GM23248 (cell line): ENCODE measurements at regions not wholly inside any gene's neighbourhood (a gene's known extent, or its start where the extent isn't known, plus 50 kb on each side); places are given as distances from the start of the nearest gene placed in this dataset.

Experiments
- DNase-seq: peaks from one replicate; pipeline ENCODE4 v3.0.0-alpha.2; 2015
- H2AFZ ChIP-seq: fragments of 200-600 bp; sonication (generic); 2 replicates; pipeline ENCODE4 v1.6.1; 2016; ENCODE audit warnings: antibody characterized with exemption
- H3F3A ChIP-seq: fragments of 200-600 bp; sonication (generic); 2 replicates; pipeline ENCODE4 v1.6.1; 2016; ENCODE audit warnings: mild to moderate bottlenecking, antibody characterized with exemption, mixed run types; ENCODE audit not compliant: insufficient read depth
- H3K27ac ChIP-seq: fragments of 200-600 bp; sonication (generic); 2 replicates; pipeline ENCODE4 v1.5.1; 2016; ENCODE audit warnings: mild to moderate bottlenecking
- H3K27me3 ChIP-seq: fragments of 200-600 bp; sonication (generic); replicated peaks from 2 replicates; pipeline ENCODE4 v1.6.1; 2016; ENCODE audit warnings: mild to moderate bottlenecking; ENCODE audit not compliant: insufficient read depth
- H3K36me3 ChIP-seq: fragments of 200-600 bp; sonication (generic); 2 replicates; pipeline ENCODE4 v1.6.1; 2016; ENCODE audit warnings: low read depth, mild to moderate bottlenecking
- H3K4me1 ChIP-seq: fragments of 200-600 bp; sonication (generic); 2 replicates; pipeline ENCODE4 v1.6.1; 2016; ENCODE audit warnings: mild to moderate bottlenecking; ENCODE audit not compliant: insufficient read depth
- H3K4me2 ChIP-seq: fragments of 200-600 bp; sonication (generic); one replicate; pipeline ENCODE4 v1.6.1; 2016; ENCODE audit warnings: mild to moderate bottlenecking; ENCODE audit not compliant: unreplicated experiment
- H3K4me3 ChIP-seq: fragments of 200-600 bp; sonication (generic); 2 replicates; pipeline ENCODE4 v1.5.1; 2016; ENCODE audit warnings: mild to moderate bottlenecking
- H3K79me2 ChIP-seq: fragments of 200-600 bp; sonication (generic); 2 replicates; pipeline ENCODE4 v1.6.1; 2016; ENCODE audit warnings: mild to moderate bottlenecking; ENCODE audit not compliant: insufficient read depth
- H3K9ac ChIP-seq: fragments of 200-600 bp; sonication (generic); 2 replicates; pipeline ENCODE4 v1.6.1; 2016; ENCODE audit warnings: mild to moderate bottlenecking
- H3K9me2 ChIP-seq: fragments of 200-600 bp; sonication (generic); 2 replicates; pipeline ENCODE4 v1.6.1; 2016; ENCODE audit warnings: mixed run types, mild to moderate bottlenecking, moderate library complexity; ENCODE audit not compliant: insufficient read depth
- H3K9me3 ChIP-seq: fragments of 200-600 bp; sonication (generic); one replicate; pipeline ENCODE4 v1.6.1; 2017; ENCODE audit warnings: low read depth
- H4K20me1 ChIP-seq: fragments of 200-600 bp; sonication (generic); 2 replicates; pipeline ENCODE4 v1.6.0; 2016; ENCODE audit not compliant: insufficient read depth
- EZH2 ChIP-seq: fragments of 200-600 bp; sonication (generic); IDR thresholded peaks from 2 replicates; pipeline ENCODE4 v1.6.1; 2018; ENCODE audit warnings: antibody characterized with exemption, mild to moderate bottlenecking; ENCODE audit not compliant: insufficient read depth, poor library complexity, severe bottlenecking
- EZH2phosphoT487 ChIP-seq: fragments of 200-600 bp; sonication (generic); IDR thresholded peaks from 2 replicates; pipeline ENCODE4 v1.6.1; 2018; ENCODE audit warnings: antibody characterized with exemption, moderate library complexity, mild to moderate bottlenecking, low read depth; ENCODE audit not compliant: insufficient read depth
- WGBS, 2 experiments: methylation state at CpG; one replicate each; pipeline ENCODE4 v1.1.6; 2015 to 2017; ENCODE audit warnings: low lambda C conversion rate in 2 of 2, low coverage in 1 of 2; ENCODE audit errors: missing lambda C conversion rate in 2 of 2; 5-methylcytosine and 5-hydroxymethylcytosine counted together
- in situ Hi-C: fragments of 300-500 bp; cut with MboI; formaldehyde crosslinking; loops from 2 replicates; pipeline ENCODE4 v1.15.0; 2020

GRCh38 chr6:90719321-90720195 lies 132.7 kb upstream of the MAP3K7 start:
- Histone ChIP-seq H2AFZ (no peak overlapping the region), H4K20me1 (no peaks in the 10 kb centered on the region), H3K27me3 (no peaks in the 10 kb centered on the region), H3F3A (no peaks in the 10 kb centered on the region), H3K9ac (no peak overlapping the region), H3K36me3 (no peaks in the 10 kb centered on the region), H3K4me2 (no peak overlapping the region), H3K79me2 (no peaks in the 10 kb centered on the region), H3K4me1 (no peaks in the 10 kb centered on the region), H3K27ac (no peak overlapping the region), H3K9me3 (no peaks in the 10 kb centered on the region), H3K4me3 (no peak overlapping the region), H3K9me2 (no peaks in the 10 kb centered on the region)
- 21 to 29% methylated on average over 3 of the region's 3 CpGs for WGBS, 2 experiments
- in situ Hi-C loops, result no loop called here
- TF ChIP-seq EZH2phosphoT487, result no peak
- TF ChIP-seq EZH2, result no peak
- DNase-seq, result no peak

- in situ Hi-C loops, result no loop called here
- no peak for TF ChIP-seq EZH2
- TF ChIP-seq EZH2phosphoT487, result no peak
- Histone ChIP-seq H3K4me2 (no peak overlapping the region), H3K9ac (no peak overlapping the region), H3K9me3 (no peaks in the 10 kb centered on the region), H3K27me3 (no peaks in the 10 kb centered on the region), H3K27ac (no peak overlapping the region), H3F3A (no peaks in the 10 kb centered on the region), H2AFZ (no peak overlapping the region), H3K4me1 (no peaks in the 10 kb centered on the region), H3K36me3 (no peaks in the 10 kb centered on the region), H3K9me2 (no peaks in the 10 kb centered on the region), H4K20me1 (no peaks in the 10 kb centered on the region), H3K79me2 (no peaks in the 10 kb centered on the region), H3K4me3 (no peak overlapping the region)
- no peak for DNase-seq
- 0% methylated on average over 1 of the region's 1 CpG for WGBS, 2 experiments
These were observed 129.5 kb upstream of the MAP3K7 start for GRCh38 chr6:90716376-90716775.

- H2AFZ ChIP-seq, result no peak overlapping the region
- in situ Hi-C loops, result no loop called here
- 64% methylated on average over 13 of the region's 13 CpGs for WGBS, 2 experiments
- no peaks in the 10 kb centered on the region for H3K4me1 ChIP-seq
- H3K79me2 ChIP-seq, result no peaks in the 10 kb centered on the region
- H3K9me3 ChIP-seq, result no peaks in the 10 kb centered on the region
- H3K36me3 ChIP-seq, result no peaks in the 10 kb centered on the region
- no peak overlapping the region for H3K4me3 ChIP-seq
- H3K27me3 ChIP-seq, result no peaks in the 10 kb centered on the region
- no peak for TF ChIP-seq EZH2
- TF ChIP-seq EZH2phosphoT487, result no peak
- H4K20me1 ChIP-seq, result no peaks in the 10 kb centered on the region
- no peak overlapping the region for H3K27ac ChIP-seq
- no peak for DNase-seq
- no peaks in the 10 kb centered on the region for H3K9me2 ChIP-seq
- H3F3A ChIP-seq, result no peaks in the 10 kb centered on the region
- no peak overlapping the region for H3K4me2 ChIP-seq
- no peak overlapping the region for H3K9ac ChIP-seq
These were observed 128.3 kb upstream of the MAP3K7 start for GRCh38 chr6:90715093-90715655.

- H3K36me3 ChIP-seq, result no peaks in the 10 kb centered on the region
- no peaks in the 10 kb centered on the region for H3K9me2 ChIP-seq
- H3K4me2 ChIP-seq, result no peak overlapping the region
- H3K4me1 ChIP-seq, result no peaks in the 10 kb centered on the region
- no peaks in the 10 kb centered on the region for H3K9me3 ChIP-seq
- TF ChIP-seq EZH2phosphoT487, result no peak
- no peak for TF ChIP-seq EZH2
- no peak for DNase-seq
- no peaks in the 10 kb centered on the region for H3K27me3 ChIP-seq
- H4K20me1 ChIP-seq, result no peaks in the 10 kb centered on the region
- in situ Hi-C loops, result no loop called here
- H2AFZ ChIP-seq, result no peak overlapping the region
- no peaks in the 10 kb centered on the region for H3K79me2 ChIP-seq
- H3K27ac ChIP-seq, result no peak overlapping the region
- no peaks in the 10 kb centered on the region for H3F3A ChIP-seq
- no peak overlapping the region for H3K4me3 ChIP-seq
- H3K9ac ChIP-seq, result no peak overlapping the region
These were observed 127.4 kb upstream of the MAP3K7 start for GRCh38 chr6:90714319-90714718.

- Histone ChIP-seq H4K20me1 (no peaks in the 10 kb centered on the region), H3K4me3 (no peak overlapping the region), H3K79me2 (no peaks in the 10 kb centered on the region), H2AFZ (no peak overlapping the region), H3F3A (no peaks in the 10 kb centered on the region), H3K9me2 (no peaks in the 10 kb centered on the region), H3K27ac (no peak overlapping the region), H3K9ac (no peak overlapping the region), H3K36me3 (no peaks in the 10 kb centered on the region), H3K4me1 (no peaks in the 10 kb centered on the region), H3K4me2 (no peak overlapping the region), H3K9me3 (no peaks in the 10 kb centered on the region), H3K27me3 (no peaks in the 10 kb centered on the region)
- no peak for DNase-seq
- no peak for TF ChIP-seq EZH2phosphoT487
- TF ChIP-seq EZH2, result no peak
- in situ Hi-C loops, result no loop called here
- 42 to 46% methylated on average over 8 of the region's 8 CpGs for WGBS, 2 experiments
These were observed 125.2 kb upstream of the MAP3K7 start for GRCh38 chr6:90712114-90712513.
